Panc1 (cell line): ENCODE measurements at regions not wholly inside any gene's neighbourhood (a gene's known extent, or its start where the extent isn't known, plus 50 kb on each side); places are given as distances from the start of the nearest gene placed in this dataset.

Experiments used
- ATAC-seq: fragments of 200-7000 bp; cut with Tn5 transposase; 2 replicates; pipeline ENCODE4 v1.9.1; 2020; ENCODE audit warnings: mild to moderate bottlenecking, moderate library complexity
- BruUV-seq: library from RNA; stranded (reverse); fragments of 400-500 nt; replicated peaks from 2 replicates; lab custom pipeline; 2021; lab: Mats Ljungman, UMichigan
- CTCF ChIA-PET: fragments of 300-600 bp; sonication (Branson Sonifier 250); formaldehyde crosslinking; loops from one replicate; lab custom pipeline; 2022; ENCODE audit warnings: antibody characterized with exemption; lab: Charles Lee
- POLR2A ChIA-PET: fragments of 300-600 bp; sonication (Branson Sonifier 250); formaldehyde crosslinking; loops from one replicate; lab custom pipeline; 2022; ENCODE audit warnings: antibody characterized with exemption; lab: Charles Lee
- DNase-seq: peaks from one replicate; pipeline ENCODE4 v3.0.0-alpha.2; 2010; ENCODE audit warnings: low read depth, low spot score
- H3K27ac ChIP-seq: 2 replicates; pipeline ENCODE4 v1.5.1; 2011; ENCODE audit warnings: mild to moderate bottlenecking, low read length, inconsistent platforms
- H3K27me3 ChIP-seq: fragments of 200-500 bp; sonication (Bioruptor generic); 2 replicates; pipeline ENCODE4 v1.6.0; 2014; ENCODE audit warnings: low read length, inconsistent platforms; ENCODE audit not compliant: control insufficient read depth, insufficient read depth
- H3K36me3 ChIP-seq: fragments of 200-500 bp; sonication (Bioruptor generic); 2 replicates; pipeline ENCODE4 v1.5.1; 2014; ENCODE audit warnings: inconsistent platforms, mild to moderate bottlenecking, low read length, moderate library complexity; ENCODE audit not compliant: control insufficient read depth, insufficient read depth
- H3K4me1 ChIP-seq: 2 replicates; pipeline ENCODE4 v1.5.1; 2011; ENCODE audit warnings: inconsistent platforms, mild to moderate bottlenecking, low read length, moderate library complexity; ENCODE audit not compliant: control insufficient read depth, insufficient read depth
- H3K4me3 ChIP-seq, 2 experiments: 2 replicates each; pipeline ENCODE4 v1.5.1; 2011 to 2012; ENCODE audit warnings: low read depth in 2 of 2, low read length in 2 of 2, mild to moderate bottlenecking in 2 of 2, inconsistent platforms in 1 of 2, moderate library complexity in 1 of 2
- H3K9me3 ChIP-seq: fragments of 200-500 bp; sonication (Bioruptor generic); 2 replicates; pipeline ENCODE4 v1.5.1; 2014; ENCODE audit warnings: low read depth, mild to moderate bottlenecking, inconsistent platforms, low read length, moderate library complexity; ENCODE audit not compliant: control insufficient read depth, insufficient read depth
- POLR2AphosphoS5 ChIP-seq: IDR thresholded peaks from 2 replicates; pipeline ENCODE4 v1.6.1; 2012; ENCODE audit warnings: mild to moderate bottlenecking, low read depth, low read length, moderate library complexity
- SIN3A ChIP-seq: IDR thresholded peaks from 2 replicates; pipeline ENCODE4 v1.6.1; 2012; ENCODE audit warnings: low read depth, mild to moderate bottlenecking, low read length, moderate library complexity, borderline replicate concordance; ENCODE audit not compliant: insufficient read depth
- TCF7L2 ChIP-seq: IDR thresholded peaks from 2 replicates; pipeline ENCODE4 v1.6.1; 2011; ENCODE audit warnings: mild to moderate bottlenecking, low read depth, low read length, inconsistent platforms
- in situ Hi-C: cut with HindIII; loops from 2 replicates; pipeline ENCODE4 v1.10.0; 2016; ENCODE audit warnings: low sequenced_read_pairs, low pct_unique_long_range_greater_than_20kb
- intact Hi-C: fragments of 100-400 bp; cut with micrococcal nuclease; formaldehyde crosslinking; loops from one replicate; pipeline ENCODE4 v1.10.0; 2022; ENCODE audit not compliant: unreplicated experiment
- TF ChIP-seq, protein P1 (sequence below), 2 experiments: IDR thresholded peaks; 2 replicates each; pipeline ENCODE4 v1.6.1; 2011 to 2012; ENCODE audit warnings: low read depth in 2 of 2, control low read depth in 1 of 2, low read length in 1 of 2, mild to moderate bottlenecking in 1 of 2, moderate library complexity in 1 of 2; ENCODE audit not compliant: insufficient read depth in 1 of 2
- TF ChIP-seq, protein P2 (sequence below): fragments of 450-650 bp; IDR thresholded peaks from 2 replicates; pipeline ENCODE4 v1.5.1; 2017; ENCODE audit warnings: mild to moderate bottlenecking

DNA sequence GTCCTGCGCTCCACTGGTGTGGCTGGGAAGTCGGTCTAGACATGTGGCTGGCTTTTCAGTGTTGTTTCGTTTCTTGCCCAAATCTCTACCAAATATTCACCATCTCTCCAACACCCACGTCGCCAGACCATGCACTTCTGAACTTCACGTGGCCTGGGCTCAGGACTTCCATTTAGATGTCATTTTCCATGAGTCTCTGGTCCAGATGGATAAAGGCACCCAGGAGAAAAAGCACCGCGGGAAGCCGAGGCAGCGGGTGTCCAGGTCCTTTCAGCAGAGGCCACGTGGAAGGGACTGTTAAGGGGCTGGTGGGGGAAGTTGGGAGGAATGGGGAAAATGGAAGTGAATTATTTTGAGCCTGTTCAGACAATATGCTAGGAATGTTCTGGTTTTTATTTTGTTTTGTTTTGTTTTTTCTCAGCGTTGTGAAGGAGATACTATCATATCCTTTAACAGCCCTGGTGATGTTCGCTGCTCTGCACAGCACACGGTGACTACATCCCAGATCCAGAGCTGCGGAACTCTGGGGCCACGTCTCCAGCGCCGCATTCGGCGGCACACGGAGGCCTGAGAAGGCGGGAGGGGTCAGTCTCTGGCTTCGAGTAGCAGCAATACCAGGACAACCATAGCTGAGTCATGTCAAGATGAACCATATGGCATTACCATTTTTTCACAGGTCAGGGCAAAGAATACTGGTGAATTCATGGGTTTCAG is 230.3 kb downstream of the THBS2 start:
- intact Hi-C loops: no loop called here
- BruUV-seq: no TSS peak
- DNase-seq (no peak), ATAC-seq (no peak)
- no peak overlapping the region for H3K4me3 ChIP-seq
- ChIA-PET CTCF (no interaction called here), POLR2A (no interaction called here)
- no peak overlapping the region for H3K27ac ChIP-seq
- no peaks in the 10 kb centered on the region for H3K27me3 ChIP-seq
- TF ChIP-seq, protein P1, sequence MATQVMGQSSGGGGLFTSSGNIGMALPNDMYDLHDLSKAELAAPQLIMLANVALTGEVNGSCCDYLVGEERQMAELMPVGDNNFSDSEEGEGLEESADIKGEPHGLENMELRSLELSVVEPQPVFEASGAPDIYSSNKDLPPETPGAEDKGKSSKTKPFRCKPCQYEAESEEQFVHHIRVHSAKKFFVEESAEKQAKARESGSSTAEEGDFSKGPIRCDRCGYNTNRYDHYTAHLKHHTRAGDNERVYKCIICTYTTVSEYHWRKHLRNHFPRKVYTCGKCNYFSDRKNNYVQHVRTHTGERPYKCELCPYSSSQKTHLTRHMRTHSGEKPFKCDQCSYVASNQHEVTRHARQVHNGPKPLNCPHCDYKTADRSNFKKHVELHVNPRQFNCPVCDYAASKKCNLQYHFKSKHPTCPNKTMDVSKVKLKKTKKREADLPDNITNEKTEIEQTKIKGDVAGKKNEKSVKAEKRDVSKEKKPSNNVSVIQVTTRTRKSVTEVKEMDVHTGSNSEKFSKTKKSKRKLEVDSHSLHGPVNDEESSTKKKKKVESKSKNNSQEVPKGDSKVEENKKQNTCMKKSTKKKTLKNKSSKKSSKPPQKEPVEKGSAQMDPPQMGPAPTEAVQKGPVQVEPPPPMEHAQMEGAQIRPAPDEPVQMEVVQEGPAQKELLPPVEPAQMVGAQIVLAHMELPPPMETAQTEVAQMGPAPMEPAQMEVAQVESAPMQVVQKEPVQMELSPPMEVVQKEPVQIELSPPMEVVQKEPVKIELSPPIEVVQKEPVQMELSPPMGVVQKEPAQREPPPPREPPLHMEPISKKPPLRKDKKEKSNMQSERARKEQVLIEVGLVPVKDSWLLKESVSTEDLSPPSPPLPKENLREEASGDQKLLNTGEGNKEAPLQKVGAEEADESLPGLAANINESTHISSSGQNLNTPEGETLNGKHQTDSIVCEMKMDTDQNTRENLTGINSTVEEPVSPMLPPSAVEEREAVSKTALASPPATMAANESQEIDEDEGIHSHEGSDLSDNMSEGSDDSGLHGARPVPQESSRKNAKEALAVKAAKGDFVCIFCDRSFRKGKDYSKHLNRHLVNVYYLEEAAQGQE (IDR thresholded peaks at IDR 0.05; ENCODE audit: insufficient read depth in 1 of 2, low read depth in 2 of 2, low read length in 1 of 2): no peak
- TF ChIP-seq POLR2AphosphoS5: no peak
- TF ChIP-seq TCF7L2: no peak
- TF ChIP-seq SIN3A: no peak
- TF ChIP-seq, protein P2, sequence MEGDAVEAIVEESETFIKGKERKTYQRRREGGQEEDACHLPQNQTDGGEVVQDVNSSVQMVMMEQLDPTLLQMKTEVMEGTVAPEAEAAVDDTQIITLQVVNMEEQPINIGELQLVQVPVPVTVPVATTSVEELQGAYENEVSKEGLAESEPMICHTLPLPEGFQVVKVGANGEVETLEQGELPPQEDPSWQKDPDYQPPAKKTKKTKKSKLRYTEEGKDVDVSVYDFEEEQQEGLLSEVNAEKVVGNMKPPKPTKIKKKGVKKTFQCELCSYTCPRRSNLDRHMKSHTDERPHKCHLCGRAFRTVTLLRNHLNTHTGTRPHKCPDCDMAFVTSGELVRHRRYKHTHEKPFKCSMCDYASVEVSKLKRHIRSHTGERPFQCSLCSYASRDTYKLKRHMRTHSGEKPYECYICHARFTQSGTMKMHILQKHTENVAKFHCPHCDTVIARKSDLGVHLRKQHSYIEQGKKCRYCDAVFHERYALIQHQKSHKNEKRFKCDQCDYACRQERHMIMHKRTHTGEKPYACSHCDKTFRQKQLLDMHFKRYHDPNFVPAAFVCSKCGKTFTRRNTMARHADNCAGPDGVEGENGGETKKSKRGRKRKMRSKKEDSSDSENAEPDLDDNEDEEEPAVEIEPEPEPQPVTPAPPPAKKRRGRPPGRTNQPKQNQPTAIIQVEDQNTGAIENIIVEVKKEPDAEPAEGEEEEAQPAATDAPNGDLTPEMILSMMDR: no peak
- no peaks in the 10 kb centered on the region for H3K9me3 ChIP-seq
- no peaks in the 10 kb centered on the region for H3K4me1 ChIP-seq
- no peaks in the 10 kb centered on the region for H3K36me3 ChIP-seq
- in situ Hi-C loops: no loop called here

DNA sequence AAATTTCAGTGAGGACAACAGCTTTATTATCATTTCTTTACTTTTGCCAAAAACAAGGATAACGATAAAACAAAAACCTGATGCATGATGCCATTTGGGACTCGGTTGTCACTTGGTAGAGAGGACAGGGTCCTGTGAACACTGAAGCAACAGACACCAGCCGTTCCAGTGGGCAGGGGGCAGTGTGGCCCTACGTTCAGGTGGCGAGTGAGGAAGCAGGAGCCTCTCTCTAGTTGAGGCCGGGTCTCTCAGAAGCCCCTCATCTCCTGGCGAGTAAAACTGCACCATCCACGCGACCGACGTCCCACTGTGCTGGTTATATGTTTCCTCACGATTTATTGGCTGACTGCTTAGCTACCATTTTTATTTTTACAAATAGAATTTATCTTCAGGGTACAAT is 231.6 kb downstream of the THBS2 start:
- BruUV-seq: no TSS peak
- in situ Hi-C loops: no loop called here
- no peak overlapping the region for H3K27ac ChIP-seq
- ATAC-seq: no peak
- TF ChIP-seq, protein P1 (IDR thresholded peaks at IDR 0.05; ENCODE audit: insufficient read depth in 1 of 2, low read depth in 2 of 2, low read length in 1 of 2): no peak
- TF ChIP-seq, protein P2: no peak
- TF ChIP-seq TCF7L2 (no peak), POLR2AphosphoS5 (no peak), SIN3A (no peak)
- no peak for DNase-seq
- intact Hi-C loops: no loop called here
- ChIA-PET POLR2A (no interaction called here), CTCF (no interaction called here)
- no peaks in the 10 kb centered on the region for H3K4me1 ChIP-seq
- no peaks in the 10 kb centered on the region for H3K9me3 ChIP-seq
- no peaks in the 10 kb centered on the region for H3K27me3 ChIP-seq
- H3K36me3 ChIP-seq: no peaks in the 10 kb centered on the region
- H3K4me3 ChIP-seq: no peak overlapping the region
